ENCODE measurements at regions not wholly inside any gene's neighbourhood (a gene's known extent, or its start where the extent isn't known, plus 50 kb on each side); places are given as distances from the start of the nearest gene placed in this dataset.

DNA sequence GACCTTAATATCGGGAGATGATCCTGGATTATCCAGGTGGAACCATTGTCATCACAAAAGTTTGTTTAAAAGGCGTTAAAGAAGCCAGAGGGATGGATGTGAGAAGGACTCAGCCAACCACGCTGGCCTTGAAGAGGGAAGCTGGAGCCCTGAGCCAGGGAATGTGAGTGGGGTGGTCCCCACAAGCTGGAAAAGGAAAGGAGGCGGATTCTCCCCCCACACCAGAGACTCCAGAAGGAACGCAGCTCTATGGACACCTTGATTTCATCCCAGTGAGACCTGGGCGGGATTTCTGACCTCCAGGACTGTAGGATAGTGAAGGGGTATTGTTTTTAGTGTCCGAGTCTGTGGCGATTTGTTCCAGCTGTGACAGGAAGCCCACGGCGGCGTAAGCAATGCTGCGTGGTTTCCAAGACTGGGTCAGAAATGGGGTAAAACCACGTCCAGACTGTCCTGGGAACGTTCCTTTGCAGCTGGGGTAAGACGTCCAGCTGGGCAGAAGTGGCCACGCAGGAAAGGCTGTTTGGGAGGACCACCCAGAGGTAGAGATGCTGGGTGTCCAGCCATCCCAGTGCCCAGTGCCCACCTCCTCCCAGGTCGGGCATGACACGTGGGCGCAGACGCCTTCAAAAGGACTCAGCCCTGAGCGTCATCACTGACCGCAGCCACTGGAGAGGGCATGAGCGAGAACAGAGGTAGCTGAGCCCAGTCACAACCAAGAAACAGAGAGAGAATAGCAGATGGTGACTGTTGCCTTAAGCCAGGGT, 125.4 kb upstream of the USP29 start:
- intact Hi-C loops (cut with micrococcal nuclease) = no loop called here
- Mint-ChIP-seq H3K36me3 (ENCODE audit: low read depth) (peaks cover 2% of the 10 kb centered on the region), H3K4me3 (no peak overlapping the region), H3K9me3 (peaks cover 58% of the 10 kb centered on the region), H3K27ac (no peak overlapping the region), H3K27me3 (ENCODE audit: insufficient read depth) (no peaks in the 10 kb centered on the region), H3K4me1 (ENCODE audit: low read depth) (no peaks in the 10 kb centered on the region)
- no peak for DNase-seq (ENCODE audit: low spot score)

GRCh38 chr19:56995303-56995702, 124.5 kb upstream of the USP29 start:
- no peak for DNase-seq (ENCODE audit: low spot score)

DNA sequence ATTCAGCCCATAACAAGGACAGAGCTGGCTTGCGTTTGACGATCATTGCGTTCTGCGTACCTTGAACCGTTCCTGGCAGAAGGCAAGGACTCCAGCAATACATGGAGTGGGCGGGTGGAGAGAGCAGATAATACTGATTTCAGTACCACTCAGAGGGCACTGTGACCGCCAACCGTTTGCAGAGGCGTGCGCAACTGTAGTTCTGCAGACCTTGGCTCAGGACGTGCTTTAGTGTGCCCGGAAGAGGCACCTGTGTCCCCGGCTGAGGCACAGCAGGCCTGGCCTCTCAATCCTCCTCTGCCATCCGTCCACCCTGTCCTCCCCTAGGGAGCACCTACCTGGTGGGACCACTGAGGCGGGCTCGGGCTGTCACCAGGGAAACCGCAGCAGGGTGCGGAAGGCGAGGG, 117.6 kb upstream of the USP29 start:
- Mint-ChIP-seq H3K4me3 (no peak overlapping the region), H3K4me1 (ENCODE audit: low read depth) (no peaks in the 10 kb centered on the region), H3K27ac (no peak overlapping the region), H3K27me3 (ENCODE audit: insufficient read depth) (no peaks in the 10 kb centered on the region), H3K9me3 (peaks cover 35% of the 10 kb centered on the region), H3K36me3 (ENCODE audit: low read depth) (no peaks in the 10 kb centered on the region)
- intact Hi-C loops (cut with micrococcal nuclease) = no loop called here
- DNase-seq (ENCODE audit: low spot score) = no peak

More at GRCh38 chr19:56995303-56995702, 124.5 kb upstream of the USP29 start:
- Mint-ChIP-seq H3K27ac (no peak overlapping the region), H3K36me3 (ENCODE audit: low read depth) (peaks cover 2% of the 10 kb centered on the region), H3K9me3 (peaks cover 50% of the 10 kb centered on the region), H3K27me3 (ENCODE audit: insufficient read depth) (no peaks in the 10 kb centered on the region), H3K4me1 (ENCODE audit: low read depth) (no peaks in the 10 kb centered on the region), H3K4me3 (no peak overlapping the region)
- intact Hi-C loops (cut with micrococcal nuclease) = no loop called here

- Mint-ChIP-seq H3K4me1 (ENCODE audit: low read depth) (no peaks in the 10 kb centered on the region), H3K27me3 (ENCODE audit: insufficient read depth) (no peaks in the 10 kb centered on the region), H3K9me3 (peaks cover 40% of the 10 kb centered on the region), H3K27ac (no peak overlapping the region), H3K36me3 (ENCODE audit: low read depth) (no peaks in the 10 kb centered on the region), H3K4me3 (no peak overlapping the region)
- DNase-seq (ENCODE audit: low spot score) = no peak
- intact Hi-C loops (cut with micrococcal nuclease) = no loop called here
These were observed 117.1 kb upstream of the USP29 start for GRCh38 chr19:57002710-57003109.

- no peak for DNase-seq (ENCODE audit: low spot score)
- Mint-ChIP-seq H3K27me3 (ENCODE audit: insufficient read depth) (no peaks in the 10 kb centered on the region), H3K27ac (no peak overlapping the region), H3K4me1 (ENCODE audit: low read depth) (no peaks in the 10 kb centered on the region), H3K4me3 (no peak overlapping the region), H3K36me3 (ENCODE audit: low read depth) (no peaks in the 10 kb centered on the region), H3K9me3 (peaks cover 52% of the 10 kb centered on the region)
- intact Hi-C loops (cut with micrococcal nuclease) = no loop called here
These were observed 115.4 kb upstream of the USP29 start for GRCh38 chr19:57004418-57004817.

DNA sequence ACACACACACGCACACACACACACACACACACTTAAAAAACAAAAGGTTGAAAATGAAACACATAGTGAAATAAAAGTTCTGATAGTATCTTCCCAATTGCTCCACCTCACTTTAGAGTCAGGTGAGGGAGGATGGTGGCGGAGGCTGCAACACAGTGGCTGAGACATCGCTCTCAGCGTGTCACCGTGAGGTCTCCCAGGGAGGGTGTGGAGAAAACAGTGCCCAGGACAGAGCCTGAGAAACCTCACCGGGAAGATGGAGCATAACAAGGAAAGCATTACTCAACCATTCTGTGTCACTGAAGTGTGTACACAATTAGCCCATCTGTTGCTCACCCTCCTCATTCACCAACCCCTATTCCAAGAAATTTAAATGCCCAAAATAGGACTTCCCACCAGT, 111.4 kb upstream of the USP29 start:
- H3K4me1 Mint-ChIP-seq (ENCODE audit: low read depth) = no peaks in the 10 kb centered on the region
- no peak overlapping the region for H3K27ac Mint-ChIP-seq
- intact Hi-C loops (cut with micrococcal nuclease) = no loop called here
- peaks cover 54% of the 10 kb centered on the region for H3K9me3 Mint-ChIP-seq
- no peaks in the 10 kb centered on the region for H3K27me3 Mint-ChIP-seq (ENCODE audit: insufficient read depth)
- no peak overlapping the region for H3K4me3 Mint-ChIP-seq
- H3K36me3 Mint-ChIP-seq (ENCODE audit: low read depth) = no peaks in the 10 kb centered on the region
- DNase-seq (ENCODE audit: low spot score) = no peak

GRCh38 chr19:57010541-57010940, 109.2 kb upstream of the USP29 start:
- Mint-ChIP-seq H3K27ac (no peak overlapping the region), H3K4me1 (ENCODE audit: low read depth) (no peaks in the 10 kb centered on the region), H3K27me3 (ENCODE audit: insufficient read depth) (no peaks in the 10 kb centered on the region), H3K4me3 (no peak overlapping the region), H3K9me3 (peaks cover 65% of the 10 kb centered on the region), H3K36me3 (ENCODE audit: low read depth) (no peaks in the 10 kb centered on the region)
- DNase-seq (ENCODE audit: low spot score) = no peak
- intact Hi-C loops (cut with micrococcal nuclease) = no loop called here

- Mint-ChIP-seq H3K4me1 (ENCODE audit: low read depth) (no peaks in the 10 kb centered on the region), H3K27me3 (ENCODE audit: insufficient read depth) (no peaks in the 10 kb centered on the region), H3K4me3 (no peak overlapping the region), H3K27ac (no peak overlapping the region), H3K9me3 (peaks cover 52% of the 10 kb centered on the region), H3K36me3 (ENCODE audit: low read depth) (no peaks in the 10 kb centered on the region)
- intact Hi-C loops (cut with micrococcal nuclease) = no loop called here
- no peak for DNase-seq (ENCODE audit: low spot score)
These were observed 103.7 kb upstream of the USP29 start for GRCh38 chr19:57016076-57016475.

GRCh38 chr19:57016491-57016890, 103.3 kb upstream of the USP29 start:
- Mint-ChIP-seq H3K4me3 (no peak overlapping the region), H3K27ac (no peak overlapping the region), H3K4me1 (ENCODE audit: low read depth) (no peaks in the 10 kb centered on the region), H3K27me3 (ENCODE audit: insufficient read depth) (no peaks in the 10 kb centered on the region), H3K36me3 (ENCODE audit: low read depth) (no peaks in the 10 kb centered on the region), H3K9me3 (peaks cover 54% of the 10 kb centered on the region)
- DNase-seq (ENCODE audit: low spot score) = no peak
- intact Hi-C loops (cut with micrococcal nuclease) = no loop called here

GRCh38 chr19:57025491-57025890, 94.3 kb upstream of the USP29 start:
- H3K4me1 Mint-ChIP-seq (ENCODE audit: low read depth) = no peaks in the 10 kb centered on the region
- intact Hi-C loops (cut with micrococcal nuclease) = no loop called here
- H3K36me3 Mint-ChIP-seq (ENCODE audit: low read depth) = peaks cover 2% of the 10 kb centered on the region

DNA sequence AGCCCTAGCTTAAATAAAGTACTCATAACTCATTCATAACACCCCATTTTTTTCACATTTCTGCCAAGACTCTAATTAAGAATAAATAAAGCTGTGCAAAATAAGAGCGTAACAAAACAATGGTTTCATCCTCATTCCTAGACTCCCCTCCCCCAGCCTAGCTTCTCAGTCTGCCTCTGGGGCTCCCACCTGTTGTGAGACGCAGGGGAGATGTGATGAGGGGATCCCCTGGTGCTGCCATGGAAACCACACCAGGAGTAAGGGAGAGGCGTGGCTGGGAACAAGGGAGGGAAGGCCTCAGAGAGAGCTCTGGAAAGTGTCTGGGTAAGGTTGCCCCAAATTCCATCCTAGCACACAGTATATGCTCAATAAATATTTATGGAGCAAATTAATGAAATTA, 93.3 kb upstream of the USP29 start:
- H3K4me1 Mint-ChIP-seq (ENCODE audit: low read depth) = no peaks in the 10 kb centered on the region
- H3K4me3 Mint-ChIP-seq = no peak overlapping the region
- no peaks in the 10 kb centered on the region for H3K27me3 Mint-ChIP-seq (ENCODE audit: insufficient read depth)
- intact Hi-C loops (cut with micrococcal nuclease) = no loop called here
- peaks cover 68% of the 10 kb centered on the region for H3K9me3 Mint-ChIP-seq
- DNase-seq (ENCODE audit: low spot score) = no peak
- H3K36me3 Mint-ChIP-seq (ENCODE audit: low read depth) = peaks cover 2% of the 10 kb centered on the region
- H3K27ac Mint-ChIP-seq = no peak overlapping the region

More at GRCh38 chr19:57025491-57025890, 94.3 kb upstream of the USP29 start:
- Mint-ChIP-seq H3K27ac (no peak overlapping the region), H3K9me3 (peaks cover 71% of the 10 kb centered on the region), H3K4me3 (no peak overlapping the region), H3K27me3 (ENCODE audit: insufficient read depth) (no peaks in the 10 kb centered on the region)
- no peak for DNase-seq (ENCODE audit: low spot score)

DNA sequence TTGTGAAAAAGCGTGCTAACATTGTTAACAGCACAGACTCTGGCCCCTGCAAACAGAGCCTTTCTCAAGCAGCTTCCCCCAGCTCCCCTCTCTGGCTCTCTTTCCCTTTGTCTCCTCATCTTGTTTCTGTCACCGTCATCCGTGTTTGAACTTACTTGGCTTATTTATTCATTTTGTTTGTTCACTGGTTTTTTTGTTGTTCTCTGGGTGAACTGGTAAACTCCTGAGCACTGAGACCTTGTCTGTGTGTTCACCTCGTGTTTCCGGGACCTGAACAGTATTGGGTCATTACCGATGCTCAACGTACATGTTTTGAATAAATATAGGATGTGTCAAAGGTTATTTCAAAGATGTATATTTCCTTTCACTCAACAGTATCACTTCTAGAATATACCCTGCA, 92.4 kb upstream of the USP29 start:
- no peak overlapping the region for H3K27ac Mint-ChIP-seq
- H3K4me3 Mint-ChIP-seq = no peak overlapping the region
- H3K27me3 Mint-ChIP-seq (ENCODE audit: insufficient read depth) = no peaks in the 10 kb centered on the region
- H3K36me3 Mint-ChIP-seq (ENCODE audit: low read depth) = peaks cover 2% of the 10 kb centered on the region
- intact Hi-C loops (cut with micrococcal nuclease) = no loop called here
- H3K4me1 Mint-ChIP-seq (ENCODE audit: low read depth) = no peaks in the 10 kb centered on the region
- peaks cover 68% of the 10 kb centered on the region for H3K9me3 Mint-ChIP-seq
- DNase-seq (ENCODE audit: low spot score) = no peak

DNA sequence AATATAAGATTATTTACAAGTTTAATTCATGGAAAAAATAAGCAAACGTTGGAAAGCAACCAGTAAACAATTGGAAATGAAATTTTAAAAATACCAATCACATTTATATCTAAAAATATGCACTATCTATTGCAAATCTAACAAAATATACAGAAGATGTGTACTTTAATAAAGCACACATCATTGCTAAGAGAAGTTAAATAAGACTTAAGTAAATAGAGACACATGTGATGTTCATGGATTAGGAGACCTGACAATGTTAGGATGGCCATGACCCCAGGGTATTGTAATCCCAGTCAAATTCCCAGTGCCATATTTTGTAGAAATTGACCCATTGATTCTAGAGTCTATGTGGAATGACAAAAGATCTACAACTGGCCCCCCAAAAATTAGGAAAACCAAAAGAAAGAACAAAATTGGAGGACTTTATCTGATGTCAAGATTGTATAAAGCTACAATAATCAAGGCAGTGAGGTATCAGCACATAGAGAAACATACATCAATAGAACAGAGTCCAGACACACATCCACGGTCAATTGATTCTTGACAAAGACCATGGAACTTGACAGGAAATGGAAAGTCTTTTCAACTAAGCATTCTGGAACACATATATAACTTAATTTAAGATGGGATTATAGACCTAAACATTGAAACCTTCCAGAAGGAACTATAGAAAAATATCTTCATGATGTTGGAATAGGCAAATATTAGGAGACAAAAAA, 90.8 kb upstream of the USP29 start:
- Mint-ChIP-seq H3K36me3 (ENCODE audit: low read depth) (peaks cover 2% of the 10 kb centered on the region), H3K4me1 (ENCODE audit: low read depth) (no peaks in the 10 kb centered on the region), H3K9me3 (peaks cover 59% of the 10 kb centered on the region), H3K27me3 (ENCODE audit: insufficient read depth) (no peaks in the 10 kb centered on the region), H3K27ac (no peak overlapping the region), H3K4me3 (no peak overlapping the region)
- DNase-seq (ENCODE audit: low spot score) = no peak
- intact Hi-C loops (cut with micrococcal nuclease) = no loop called here

Data from activated T-helper 1 cell treated with anti-CD3 and anti-CD28 coated beads, Interleukin-12 subunit alpha, Interleukin-12 subunit beta, Interleukin-2, Interleukin-4 antibody, amounts not matched to agents 30 ng/mL and 10 ng/mL and 1 ng/mL, durations not matched to agents 14 hours and 24 hours and 36 hours (primary cell).